Right kidney (tissue), 1 donor: ENCODE measurements at regions not wholly inside any gene's neighbourhood (a gene's known extent, or its start where the extent isn't known, plus 50 kb on each side); places are given as distances from the start of the nearest gene placed in this dataset.
"Not testable (repeated sequence)": the region's sequence is repeated elsewhere in the genome, so short reads cannot be mapped to it uniquely, and the experiment has no call there.

Experiments
- DNase-seq: peaks from one replicate; pipeline ENCODE4 v3.0.0-alpha.2; 2016

DNA sequence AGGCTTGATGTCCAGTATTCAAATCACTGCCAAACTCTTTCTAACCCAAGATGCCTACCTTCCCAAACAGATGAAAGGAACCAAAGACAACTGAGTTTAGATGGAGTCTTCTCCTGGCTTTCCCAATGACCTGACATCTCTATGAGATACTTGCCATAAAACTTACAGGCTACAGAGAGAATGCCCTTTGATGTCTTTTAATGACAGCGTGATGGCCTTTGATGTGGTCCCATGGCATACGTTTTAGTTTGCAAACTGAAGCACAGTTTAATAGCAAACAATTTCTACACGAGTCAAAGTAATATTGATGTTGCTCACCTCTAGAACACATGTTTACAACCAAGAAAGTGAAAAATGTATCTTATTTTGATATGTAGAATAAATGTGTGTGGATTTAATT lies 73.2 kb downstream of the ZIC4 start:
- no peak for DNase-seq

DNA sequence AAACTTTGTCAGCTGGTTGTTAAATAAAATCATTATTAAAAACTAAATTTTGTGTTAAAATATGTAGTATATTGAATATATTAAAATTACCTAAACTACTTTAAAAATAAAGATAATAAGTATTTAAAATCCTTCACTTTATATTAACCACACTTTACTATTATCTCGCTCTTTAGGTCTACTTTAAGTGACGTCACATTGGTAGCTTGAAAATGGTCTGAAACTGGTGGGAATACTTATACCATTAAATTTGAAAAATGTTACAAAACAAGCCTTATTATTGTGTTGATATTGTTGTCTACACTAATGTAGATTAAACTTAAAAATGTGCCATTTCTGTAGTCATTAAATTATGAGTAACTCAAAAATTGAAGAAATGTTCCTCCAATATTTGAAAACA lies 77.6 kb downstream of the ZIC4 start:
- DNase-seq, result no peak

DNA sequence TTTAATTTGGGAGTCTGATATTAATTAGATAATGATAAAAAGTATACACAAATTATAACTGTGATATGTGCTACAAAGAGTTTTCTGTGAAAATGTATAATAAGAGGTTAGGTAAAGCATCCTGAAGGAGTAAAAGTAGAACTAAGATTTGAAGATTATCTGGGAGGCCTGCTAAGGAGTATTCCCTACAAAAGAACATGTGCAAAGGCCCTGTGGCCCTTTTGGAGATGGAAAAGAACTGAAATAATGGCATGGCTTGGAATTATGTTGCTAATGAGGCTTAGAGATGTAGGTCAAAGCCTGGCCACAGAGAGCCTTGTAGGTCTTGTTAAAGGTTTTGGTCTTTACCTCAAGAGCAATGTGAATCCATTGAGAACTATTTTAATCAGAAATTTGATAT lies 82.0 kb downstream of the ZIC4 start:
- no peak for DNase-seq

DNA sequence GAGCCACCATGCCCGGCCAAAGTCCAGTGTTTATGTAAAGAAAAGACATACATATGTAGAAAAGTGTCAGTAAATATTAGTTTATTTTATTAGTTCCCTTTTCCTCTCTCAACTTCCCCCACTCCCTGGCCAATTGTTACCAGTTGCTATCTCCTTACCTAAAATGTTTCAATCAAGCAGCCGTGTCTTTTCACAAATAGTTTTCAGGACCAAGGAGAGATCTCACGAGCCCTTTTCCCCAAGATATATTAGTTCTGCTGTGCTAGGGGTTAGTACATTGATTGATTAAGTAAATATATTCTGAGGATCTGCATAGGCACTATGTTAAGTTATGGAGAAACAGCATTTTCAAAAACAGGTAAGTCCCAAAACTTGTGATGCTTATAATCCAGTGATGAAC lies 87.4 kb downstream of the ZIC4 start:
- no peak for DNase-seq

DNA sequence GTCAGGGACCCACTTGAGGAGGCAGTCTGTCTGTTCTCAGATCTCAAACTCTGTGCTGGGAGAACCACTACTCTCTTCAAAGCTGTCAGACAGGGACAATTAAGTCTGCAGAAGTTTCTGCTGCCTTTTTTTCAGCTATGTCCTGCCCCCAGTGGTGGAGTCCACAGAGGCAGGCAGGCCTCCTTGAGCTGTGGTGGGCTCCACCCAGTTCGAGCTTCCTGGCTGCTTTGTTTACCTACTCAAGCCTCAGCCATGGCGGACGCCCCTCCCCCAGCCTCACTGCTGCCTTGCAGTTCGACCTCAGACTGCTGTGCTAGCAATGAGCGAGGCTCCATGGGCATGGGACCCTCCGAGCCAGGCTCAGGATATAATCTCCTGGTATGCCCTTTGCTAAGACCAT lies 89.3 kb downstream of the ZIC4 start:
- not testable (repeated sequence) for DNase-seq

DNA sequence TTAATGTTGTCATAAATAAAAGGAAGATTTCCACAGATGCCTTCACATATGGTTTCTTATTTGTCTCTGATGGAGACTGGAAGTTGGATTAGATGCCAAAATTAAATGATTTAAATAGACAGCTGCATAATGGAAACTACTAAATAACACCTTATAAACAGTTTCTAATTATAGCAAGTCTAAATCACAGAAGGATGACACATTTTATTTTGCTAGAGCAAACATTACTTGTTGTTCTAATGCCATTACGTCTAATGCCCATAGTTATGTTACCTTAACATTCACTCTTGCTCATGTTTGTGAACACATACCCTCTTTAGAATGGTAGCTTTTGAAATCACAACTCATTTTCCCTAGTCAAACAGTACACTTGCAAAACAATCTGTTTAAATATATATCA lies 92.8 kb downstream of the ZIC4 start:
- no peak for DNase-seq

DNA sequence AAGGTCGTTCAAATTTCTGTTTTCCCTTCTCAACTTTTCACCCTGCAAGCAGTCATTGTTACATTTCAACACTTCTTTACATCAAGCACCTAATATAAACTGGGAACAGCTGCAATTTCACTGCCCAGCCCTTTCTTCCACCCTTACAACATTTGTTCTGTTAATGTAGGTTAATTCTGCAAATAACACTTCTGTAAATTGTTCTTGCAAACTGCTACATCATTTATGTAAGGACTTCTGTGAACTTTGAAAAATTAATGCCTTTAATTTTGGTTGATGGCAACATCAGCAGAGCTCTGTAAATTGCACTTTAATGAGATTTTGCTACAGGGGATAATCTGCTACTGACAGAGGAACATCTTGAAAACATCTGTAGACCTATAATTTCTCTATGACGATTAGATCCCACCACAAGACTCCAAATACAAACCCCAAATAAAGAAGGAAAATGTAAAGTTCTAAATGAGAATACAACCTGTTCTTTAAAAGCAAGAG lies 93.5 kb downstream of the ZIC4 start:
- no peak for DNase-seq

DNA sequence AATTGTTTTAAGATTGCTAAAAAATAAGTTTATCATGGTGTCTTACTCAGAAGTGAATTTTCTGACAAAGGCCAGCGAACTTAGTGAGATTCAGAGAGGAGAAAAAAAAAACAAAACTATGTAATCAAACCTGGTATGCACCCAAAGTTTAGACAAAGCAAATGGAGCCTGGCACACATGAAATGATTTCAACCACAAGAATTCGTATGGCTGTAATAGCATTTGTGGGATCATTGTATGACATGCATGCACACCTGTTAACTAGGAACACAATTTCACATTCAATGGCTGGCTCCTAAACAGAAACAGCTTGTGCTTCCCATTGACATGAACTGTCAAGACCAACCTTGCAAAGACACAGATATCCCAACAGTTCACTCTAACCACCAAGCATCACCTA lies 94.6 kb downstream of the ZIC4 start:
- no peak for DNase-seq

DNA sequence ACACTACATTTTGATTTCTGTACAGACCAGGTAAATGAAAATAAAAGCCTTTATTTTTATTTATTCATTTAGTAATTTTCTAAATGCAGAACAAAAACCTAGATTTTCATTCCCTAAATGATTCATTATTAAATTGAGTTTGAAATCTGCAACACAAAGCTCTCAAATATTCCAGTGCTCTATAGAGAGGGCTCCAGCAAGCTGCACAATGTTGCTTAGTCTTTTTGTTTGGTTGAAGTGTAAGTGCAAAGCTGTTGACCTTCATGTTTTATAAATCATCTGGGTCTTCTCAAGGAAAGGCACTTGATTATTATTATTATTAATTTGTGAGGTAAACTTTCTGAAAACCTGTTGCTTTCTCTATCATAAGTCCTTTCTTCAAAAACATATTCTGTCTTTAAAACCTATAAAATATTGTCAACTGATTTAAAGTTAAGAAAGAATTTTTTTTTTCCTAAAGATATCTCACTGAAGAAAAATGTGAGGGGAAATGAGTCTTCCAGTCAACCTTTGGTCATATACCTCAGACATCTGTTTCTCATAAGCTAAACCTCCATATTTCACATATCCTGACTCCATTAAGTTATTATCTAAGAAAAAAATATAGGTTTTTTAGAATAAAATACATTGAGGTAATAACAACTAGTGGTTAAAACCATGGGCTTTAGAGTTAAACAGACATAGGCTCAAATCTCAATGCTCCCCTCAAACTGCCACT lies 100.7 kb downstream of the ZIC4 start:
- DNase-seq, result no peak

DNA sequence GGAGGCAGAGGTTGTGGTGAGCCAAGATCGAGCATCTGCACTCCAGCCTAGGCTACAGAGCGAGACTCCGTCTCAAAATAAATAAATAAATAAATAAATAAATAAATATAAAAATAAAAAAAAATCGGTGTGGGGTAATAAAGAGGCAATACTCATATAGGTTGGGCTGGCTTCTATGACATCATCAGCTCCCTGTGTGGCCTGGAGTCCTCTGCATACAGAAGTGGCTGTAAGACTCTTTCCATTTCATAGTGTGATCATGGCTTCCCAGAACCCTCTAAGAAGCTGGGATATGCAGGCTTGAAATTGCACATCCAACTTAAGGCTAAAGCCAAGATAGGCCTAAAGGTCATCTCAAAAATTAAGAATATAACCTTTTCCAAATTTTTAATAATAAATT lies 101.6 kb downstream of the ZIC4 start:
- DNase-seq, result no peak

DNA sequence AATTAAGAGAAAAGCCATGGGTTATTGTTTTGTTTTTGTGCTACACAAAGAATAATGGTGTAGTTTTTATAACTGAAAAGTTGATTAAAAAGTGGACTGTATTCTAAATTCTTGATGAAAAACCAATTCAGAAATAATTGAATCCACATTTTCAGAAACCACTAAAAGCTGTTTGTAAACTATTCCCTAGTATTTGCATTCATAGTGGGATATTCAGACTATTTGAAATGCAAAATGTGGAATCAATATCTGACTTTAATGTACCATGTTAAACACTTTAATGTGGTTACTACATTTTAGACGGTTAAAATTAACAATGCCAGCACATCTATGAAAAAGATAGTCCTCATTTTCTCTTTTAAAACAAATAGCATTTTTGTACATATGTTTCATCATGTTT lies 104.6 kb downstream of the ZIC4 start:
- no peak for DNase-seq

DNA sequence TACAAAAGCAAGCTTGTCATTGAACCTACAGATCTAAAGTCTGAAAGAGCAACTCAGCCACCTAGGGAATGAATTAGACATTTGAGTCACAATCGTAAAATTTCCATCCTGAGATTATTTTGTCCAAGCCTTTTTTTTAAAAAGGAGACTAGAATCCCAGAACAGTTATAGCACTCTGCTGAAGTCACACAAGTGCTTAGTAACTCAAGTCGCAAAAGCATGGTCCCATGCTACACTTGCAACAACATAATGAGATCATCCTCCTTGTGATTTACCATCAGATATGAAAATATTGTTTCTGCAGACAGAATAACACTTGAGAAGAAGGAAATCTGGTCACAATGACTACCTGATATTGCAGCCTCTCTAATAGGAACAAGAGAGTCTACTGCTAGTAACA lies 106.7 kb downstream of the ZIC4 start:
- DNase-seq, result no peak

DNA sequence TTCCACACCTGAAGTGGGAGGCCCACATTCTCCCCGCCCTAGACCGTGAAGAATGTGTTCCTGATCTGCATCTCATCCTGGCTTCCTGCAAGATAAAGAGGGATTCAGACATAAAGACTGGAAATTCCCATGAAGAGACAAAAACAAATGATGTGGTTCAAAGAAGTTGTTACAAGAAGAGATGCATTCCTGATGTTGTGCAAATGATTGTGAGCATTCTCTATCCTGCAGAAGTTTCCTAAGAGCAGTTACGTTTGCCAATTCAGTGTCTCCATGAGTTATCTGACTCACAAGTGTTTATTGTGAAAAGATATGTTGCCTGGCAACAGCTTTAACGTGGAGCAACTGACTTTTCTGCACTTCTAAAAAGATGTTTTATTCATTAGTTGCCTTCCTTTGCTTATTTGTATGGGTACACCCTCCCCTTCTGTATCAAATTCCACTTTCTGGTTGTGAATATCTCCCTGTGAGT lies 107.8 kb downstream of the ZIC4 start:
- DNase-seq, result no peak

DNA sequence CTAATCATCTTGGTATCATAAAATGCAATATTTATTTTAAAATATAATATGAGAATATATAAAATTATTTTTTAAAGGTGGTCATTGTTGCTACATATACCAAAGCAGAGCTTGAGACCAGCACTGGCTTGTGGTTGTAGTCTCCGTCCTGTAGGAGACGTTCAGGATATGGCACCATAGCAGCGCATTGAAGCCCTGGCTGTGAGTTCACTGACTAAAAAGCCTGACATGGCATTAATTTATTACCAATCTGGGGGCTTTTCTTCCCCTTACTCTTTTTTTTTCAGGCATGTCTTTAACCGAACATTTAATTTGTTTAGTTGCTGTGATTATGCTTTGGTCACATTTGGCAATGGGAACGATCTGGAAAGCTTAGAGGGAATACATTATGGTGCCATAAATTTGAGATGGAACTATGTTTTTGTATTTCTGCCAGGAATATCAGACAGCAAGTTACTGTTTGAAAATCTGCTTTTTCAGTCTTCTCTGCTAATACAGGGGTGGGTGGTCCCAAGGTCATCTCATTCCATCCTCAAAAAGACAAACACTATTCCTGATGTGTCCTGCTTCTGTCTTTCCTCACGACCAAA lies 108.5 kb downstream of the ZIC4 start:
- no peak for DNase-seq

DNA sequence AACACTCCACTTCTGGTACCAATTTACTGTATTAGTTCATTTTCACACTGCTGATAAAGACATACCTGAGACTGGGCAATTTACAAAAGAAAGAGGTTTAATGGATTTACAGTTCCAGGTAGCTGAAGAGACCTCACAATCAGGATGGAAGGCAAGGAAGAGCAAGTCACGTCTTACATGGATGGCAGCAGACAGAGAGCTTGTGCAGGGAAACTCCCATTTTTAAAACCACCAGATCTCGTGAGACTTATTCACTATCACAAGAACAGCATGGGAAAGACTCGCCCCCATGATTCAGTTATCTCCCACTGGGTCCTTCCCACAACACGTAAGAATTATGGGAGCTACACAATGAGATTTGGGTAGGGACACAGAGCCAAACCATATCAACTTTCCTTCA lies 119.0 kb downstream of the ZIC4 start:
- DNase-seq, result not testable (repeated sequence)

DNA sequence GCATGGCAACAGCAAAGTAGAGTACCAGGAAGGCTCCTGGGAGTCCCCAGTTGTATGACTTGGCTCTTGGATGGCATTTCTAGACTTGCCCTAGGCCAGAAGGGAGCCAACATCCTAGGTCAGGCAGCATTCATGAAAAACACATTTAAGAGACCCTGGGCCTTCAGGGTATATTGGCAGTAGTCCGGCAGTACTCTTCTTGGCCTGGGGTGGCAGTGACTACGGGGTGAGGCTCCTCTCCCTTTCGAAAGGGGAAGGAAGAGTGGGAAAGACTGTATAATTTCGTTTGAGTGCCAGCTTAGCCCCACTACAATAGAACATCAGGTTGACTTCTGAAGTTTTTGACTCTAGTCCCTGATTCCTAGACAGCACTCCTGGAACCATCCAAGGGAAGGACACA lies 136.4 kb downstream of the ZIC4 start:
- no peak for DNase-seq

DNA sequence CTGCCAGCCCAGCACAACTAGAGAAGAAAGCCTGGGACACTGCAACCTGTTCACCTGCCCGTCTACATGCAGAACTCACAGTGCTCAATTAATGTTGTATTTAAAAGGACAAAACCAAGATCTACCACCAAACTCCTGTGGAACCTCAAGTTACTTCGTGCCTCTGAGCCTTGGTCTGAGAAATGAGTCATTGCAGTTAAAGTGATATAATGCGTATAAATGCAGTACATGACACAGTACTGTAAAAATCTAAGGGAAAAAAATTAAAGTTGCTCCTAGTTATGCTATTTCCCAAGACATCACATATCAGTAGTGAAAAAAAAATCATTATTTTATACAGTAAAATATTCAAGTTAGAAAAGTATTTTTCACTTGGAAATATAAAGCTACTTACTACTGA lies 138.9 kb downstream of the ZIC4 start:
- no peak for DNase-seq

DNA sequence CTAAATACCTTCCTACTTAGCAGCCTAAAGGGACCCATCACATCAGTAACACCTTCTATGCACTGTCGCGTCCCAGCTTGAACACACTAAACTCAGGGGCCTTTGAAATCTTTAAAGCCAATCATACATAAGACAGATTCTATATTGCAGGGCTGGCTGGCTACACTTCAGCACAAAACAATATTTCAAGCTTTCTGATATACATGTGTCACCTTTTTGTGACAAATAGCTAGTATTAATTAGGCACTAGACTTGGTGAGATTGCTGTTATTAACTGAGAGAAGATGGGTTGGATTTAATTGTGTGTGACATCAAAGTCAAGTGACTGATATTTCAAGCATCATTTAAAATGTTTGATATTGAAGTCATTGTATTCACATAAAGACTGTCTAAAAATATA lies 148.4 kb downstream of the ZIC4 start:
- no peak for DNase-seq

DNA sequence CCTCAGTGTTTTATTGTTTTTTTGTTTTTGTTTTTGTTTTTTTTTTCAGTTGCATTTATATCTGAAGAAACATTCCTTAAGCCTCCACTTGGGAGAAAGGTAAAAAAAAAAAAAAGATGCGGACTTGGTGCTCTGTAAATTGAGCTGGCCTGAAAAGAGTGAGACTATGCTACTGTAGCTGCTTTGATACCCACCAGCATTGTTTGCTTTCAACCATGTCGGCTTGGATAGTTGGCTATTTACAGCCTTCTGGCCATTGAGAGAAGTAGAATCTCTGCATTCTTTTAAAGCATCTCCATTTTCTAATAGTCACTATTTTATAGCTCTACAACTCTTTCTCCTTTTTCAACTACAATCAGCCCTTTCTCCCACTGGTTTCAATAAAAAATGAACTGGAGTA lies 149.6 kb downstream of the ZIC4 start:
- no peak for DNase-seq

DNA sequence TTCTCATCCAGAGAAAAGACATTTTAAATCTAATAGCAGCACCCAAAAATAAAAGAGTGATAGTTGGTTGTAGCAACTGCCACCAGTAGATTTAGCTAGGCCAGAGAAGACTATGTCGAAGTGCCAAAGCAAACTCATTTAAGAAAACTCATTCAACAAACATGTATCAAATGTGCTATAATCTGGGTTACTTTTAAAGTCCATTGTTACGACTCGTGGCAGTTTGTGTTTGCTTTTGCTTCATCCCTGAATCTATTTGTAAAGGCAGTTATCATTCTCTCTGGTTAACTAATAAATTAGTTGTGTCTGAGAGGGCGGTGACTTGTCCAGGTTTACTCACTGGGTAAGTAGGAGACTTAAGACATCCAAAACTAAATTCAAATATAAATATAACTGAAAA lies 159.4 kb downstream of the ZIC4 start:
- no peak for DNase-seq

DNA sequence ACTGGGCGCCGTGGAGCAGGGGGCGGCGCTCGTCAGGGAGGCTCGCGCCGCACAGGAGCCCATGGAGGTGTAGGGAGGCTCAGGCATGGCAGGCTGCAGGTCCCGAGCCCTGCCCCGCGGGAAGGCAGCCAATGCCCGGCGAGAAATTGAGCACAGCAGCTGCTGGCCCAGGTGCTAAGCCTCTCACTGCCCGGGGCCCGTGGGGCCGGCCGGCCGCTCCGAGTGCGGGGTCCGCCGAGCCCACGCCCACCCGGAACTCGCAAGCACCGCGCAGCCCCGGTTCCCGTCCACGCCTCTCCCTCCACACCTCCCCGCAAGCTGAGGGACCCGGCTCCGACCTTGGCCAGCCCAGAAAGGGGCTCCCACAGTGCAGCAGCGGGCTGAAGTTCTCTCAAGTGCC lies 160.7 kb downstream of the ZIC4 start:
- DNase-seq, result not testable (repeated sequence)

DNA sequence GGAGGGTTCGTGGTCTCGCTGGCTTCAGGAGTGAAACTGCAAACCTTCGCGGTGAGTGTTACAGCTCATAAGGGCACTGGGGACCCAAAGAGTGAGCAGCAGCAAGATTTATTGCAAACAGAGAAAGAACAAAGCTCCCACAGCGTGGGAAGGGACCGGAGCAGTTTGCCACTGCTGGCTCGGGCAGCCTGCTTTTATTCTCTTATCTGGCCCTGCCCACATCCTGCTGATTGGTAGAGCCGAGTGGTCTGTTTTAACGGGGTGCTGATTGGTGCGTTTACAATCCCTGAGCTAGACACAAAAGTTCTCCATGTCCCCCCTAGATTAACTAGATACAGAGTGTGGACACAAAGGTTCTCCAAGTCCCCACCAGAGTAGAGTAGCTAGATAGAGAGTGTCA lies 161.3 kb downstream of the ZIC4 start:
- DNase-seq, result not testable (repeated sequence)

DNA sequence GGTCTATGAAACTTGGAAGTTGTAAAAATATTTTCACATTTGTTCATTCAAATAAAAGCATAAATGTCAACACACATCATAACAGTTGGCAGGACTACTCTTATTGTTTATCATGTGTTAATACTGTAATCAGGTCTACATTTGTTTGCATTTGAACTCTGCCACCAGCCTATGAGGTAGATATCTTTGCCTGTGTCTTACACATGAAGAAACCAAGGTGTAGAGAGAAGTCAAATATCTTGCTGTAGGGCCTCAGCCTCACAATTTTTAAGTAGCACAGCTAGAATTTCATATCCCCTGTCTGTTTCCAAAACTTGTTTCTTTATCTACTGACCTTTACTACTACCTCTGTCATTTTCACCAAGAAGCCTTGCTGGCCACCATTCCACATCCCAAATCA lies 161.9 kb downstream of the ZIC4 start:
- no peak for DNase-seq

DNA sequence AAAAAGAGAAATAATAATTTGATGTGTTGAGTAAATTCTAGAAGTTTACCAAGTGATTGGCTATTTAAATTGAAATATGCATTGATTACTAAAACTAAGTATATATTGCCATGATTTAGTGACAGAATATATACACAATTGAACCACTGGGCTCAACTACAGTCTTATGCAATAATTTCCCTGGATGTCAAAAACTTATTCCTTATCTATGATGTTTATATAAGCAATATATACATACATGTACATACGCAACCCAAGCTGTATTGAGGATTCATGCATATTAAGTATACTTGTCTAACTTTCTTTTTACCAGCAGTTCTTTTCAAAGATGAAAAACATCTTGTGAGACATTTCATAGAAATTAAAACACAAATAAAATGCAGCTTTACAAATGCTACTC lies 165.8 kb downstream of the ZIC4 start:
- DNase-seq, result no peak
